GM19463 (cell line): ENCODE measurements at regions not wholly inside any gene's neighbourhood (a gene's known extent, or its start where the extent isn't known, plus 50 kb on each side); places are given as distances from the start of the nearest gene placed in this dataset.

ENCODE experiments used
- ATAC-seq: cut with Tn5 transposase; IDR thresholded peaks from one replicate; pipeline ENCODE4 v1.9.1; 2021; ENCODE audit warnings: mild to moderate bottlenecking, moderate library complexity; ENCODE audit not compliant: unreplicated experiment

- no peak for ATAC-seq
Observed at GRCh38 chr5:61943713-61944112, 362.3 kb upstream of the KIF2A start.

- no peak for ATAC-seq
Observed at GRCh38 chr5:61948151-61948550, 357.9 kb upstream of the KIF2A start.

DNA sequence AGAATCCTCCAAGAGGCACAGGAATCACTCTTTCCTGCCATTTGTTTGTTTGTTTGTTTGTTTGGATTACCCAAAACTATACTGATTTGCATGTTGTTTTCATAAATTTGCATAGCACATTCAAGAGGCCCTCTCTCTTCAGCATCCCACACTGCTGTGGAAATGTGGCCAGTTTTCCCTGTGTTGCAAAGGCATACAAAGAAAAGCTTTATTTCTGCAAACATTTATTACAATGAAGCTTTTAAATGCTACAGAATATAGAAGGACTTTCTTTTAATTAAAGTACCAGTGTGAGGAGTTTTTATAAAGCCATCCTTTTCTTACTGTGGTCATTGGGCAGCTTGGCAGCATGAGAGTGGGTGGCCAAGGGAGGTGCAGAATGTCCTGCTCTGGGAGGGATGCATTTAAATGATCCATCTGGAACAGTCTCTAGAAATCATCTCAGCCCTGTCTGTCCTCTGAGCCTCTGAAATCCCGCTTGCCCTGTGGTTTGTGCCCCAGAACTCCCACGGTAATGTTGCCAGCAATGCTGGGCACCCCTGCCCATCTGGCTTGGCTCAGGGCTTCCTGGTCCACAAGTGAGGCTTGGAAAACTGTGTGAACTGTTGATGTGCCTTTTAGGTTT, 356.8 kb upstream of the KIF2A start:
- ATAC-seq, result no peak

GRCh38 chr5:61949679-61950435, 356.1 kb upstream of the KIF2A start:
- no peak for ATAC-seq

DNA sequence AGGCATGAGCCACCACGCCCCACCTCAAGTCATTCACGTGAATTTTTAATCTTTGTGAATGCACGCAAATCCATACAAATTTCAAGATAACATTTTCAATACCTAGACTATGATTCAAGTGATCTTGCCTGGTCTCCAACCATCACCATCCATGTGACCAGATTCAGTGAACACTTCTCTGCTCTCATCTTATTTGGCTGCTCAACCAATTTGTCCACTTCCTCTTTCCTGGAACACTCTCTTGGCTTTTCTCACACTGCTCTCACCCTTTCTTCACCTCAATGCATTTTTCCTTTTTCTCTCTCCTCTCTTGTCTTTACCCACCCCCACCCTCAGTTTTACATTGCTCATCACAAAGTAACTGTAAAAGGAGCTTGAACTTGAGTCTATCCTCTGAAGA, 354.7 kb upstream of the KIF2A start:
- no peak for ATAC-seq

- no peak for ATAC-seq
Observed at GRCh38 chr5:61953913-61954312, 352.1 kb upstream of the KIF2A start.

DNA sequence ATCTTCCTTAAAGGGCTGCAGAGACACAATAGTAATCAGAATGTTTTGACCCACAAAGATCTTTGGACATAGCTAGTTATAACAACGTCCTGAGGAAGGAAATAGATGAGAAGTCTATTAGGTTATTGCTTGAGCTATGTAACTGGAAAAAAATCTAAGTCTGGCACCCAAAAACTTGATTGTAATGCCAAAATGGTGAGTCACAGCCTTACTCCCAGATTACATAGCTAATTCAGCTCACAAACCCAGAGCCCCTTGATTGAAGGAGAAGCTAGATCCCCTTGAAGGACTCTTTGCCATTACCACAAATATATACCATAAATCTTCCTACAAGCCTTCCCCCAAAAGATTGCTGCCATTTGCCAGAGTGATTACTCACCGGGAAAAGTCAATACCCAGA, 341.8 kb upstream of the KIF2A start:
- no peak for ATAC-seq

- ATAC-seq, result no peak
Observed at GRCh38 chr5:61965069-61965468, 340.9 kb upstream of the KIF2A start.

GRCh38 chr5:61965490-61965889, 340.5 kb upstream of the KIF2A start:
- ATAC-seq, result no peak

DNA sequence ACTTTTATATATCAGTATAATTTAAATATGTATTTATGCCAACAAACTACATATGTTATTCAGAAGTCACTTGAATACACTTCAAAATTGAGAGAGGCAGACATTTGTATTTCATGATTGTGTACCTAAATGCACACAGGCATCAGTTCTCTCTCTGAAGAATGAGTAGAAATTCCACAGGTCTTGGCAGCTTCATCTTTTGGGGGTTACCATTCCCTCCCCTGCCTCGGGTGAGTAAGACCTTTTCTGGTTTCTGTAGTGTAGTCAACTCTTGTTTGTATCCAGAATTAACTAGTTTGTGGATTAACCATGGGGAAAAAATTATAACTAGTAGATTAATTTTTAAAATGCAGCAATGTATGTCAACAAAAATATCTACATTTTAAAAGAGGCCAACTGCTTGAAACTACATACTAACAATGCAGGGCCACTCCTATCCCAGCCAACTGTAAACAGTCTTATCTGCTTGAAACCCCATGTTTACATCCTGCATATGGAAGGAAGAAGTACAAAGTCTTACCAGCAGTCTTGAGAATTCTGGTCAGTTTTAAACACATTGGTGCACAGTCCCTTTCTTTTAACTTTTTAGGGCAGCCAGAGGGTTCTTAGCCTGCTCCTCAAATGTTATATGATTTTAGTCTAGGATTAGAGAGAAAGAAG, 339.6 kb upstream of the KIF2A start:
- no peak for ATAC-seq

DNA sequence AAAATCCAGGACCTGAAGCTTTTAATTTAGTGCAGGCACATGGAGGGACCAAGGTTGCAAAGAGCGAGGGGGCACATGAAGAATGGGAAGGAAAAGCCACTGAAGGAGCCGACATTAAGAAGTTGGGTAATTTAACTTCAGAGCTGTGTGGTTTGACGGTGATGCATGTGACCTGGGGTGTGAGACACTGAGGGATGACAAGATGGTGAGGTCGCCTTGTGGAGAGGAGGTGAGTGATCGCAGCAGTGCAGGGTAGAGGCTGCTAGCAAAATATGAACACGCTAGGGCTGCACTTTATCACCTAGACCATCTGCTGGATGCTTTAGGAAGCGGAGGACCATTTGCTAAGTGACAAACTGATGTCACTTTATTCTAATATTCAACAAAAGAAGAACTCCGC, 339.0 kb upstream of the KIF2A start:
- ATAC-seq, result no peak

DNA sequence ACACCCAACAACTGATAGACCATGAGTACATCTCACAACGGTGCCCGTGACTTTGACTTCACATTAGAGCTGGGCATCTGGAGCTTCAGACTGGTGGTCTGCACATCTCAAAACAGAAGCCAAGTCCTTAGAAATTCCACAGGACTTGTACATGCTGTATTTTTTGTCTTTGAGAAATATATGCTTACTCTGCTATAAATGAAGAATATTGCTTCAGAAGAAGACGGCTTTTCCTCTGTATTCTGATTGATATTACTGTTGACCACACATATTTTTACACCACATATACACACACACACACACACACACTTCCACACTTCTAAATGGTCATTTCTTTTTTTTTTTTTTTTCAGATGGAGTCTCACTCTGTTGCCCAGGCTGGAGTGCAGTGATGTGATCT, 338.3 kb upstream of the KIF2A start:
- no peak for ATAC-seq

DNA sequence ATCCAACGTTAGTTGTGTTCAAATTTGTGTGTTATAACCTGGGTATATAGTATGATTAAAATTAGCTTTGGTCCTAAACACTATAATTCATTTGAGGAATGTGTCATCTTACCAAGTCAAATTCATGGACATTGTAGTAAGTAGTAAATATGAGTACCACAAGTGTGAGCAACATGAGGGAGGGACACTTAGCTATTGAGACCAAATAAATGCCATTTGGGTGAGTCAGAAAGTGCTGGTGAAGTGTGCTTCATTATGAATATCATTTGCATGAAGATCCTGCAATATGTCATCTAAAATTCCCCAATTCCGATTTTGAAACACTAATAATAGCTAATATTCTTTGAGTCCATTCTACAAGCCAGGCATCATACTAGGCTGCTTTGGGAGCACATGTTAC, 336.7 kb upstream of the KIF2A start:
- no peak for ATAC-seq

GRCh38 chr5:61969755-61970154, 336.3 kb upstream of the KIF2A start:
- ATAC-seq, result no peak

DNA sequence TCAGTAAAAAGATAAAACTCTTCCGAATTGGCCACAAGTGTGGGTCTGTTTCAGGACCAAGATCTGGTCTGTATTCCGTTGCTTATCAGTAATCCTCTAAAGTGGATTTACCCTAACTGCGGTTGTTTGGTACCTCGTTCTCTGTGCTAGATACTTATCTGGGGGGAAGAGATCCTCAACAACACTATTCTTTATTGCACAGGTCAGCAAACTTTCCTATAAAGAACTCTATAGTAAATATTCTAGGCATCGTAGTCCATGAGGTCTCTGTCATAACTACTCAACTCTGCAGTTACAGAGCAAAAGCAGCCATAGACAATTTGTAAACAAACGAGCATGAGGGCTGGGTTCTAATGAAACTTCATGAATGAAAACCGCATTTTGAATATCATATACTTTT, 335.8 kb upstream of the KIF2A start:
- ATAC-seq, result no peak

- peak; percentile 70 for ATAC-seq
Observed at GRCh38 chr5:61974680-61975079, 331.3 kb upstream of the KIF2A start.

GRCh38 chr5:61981886-61982285, 324.1 kb upstream of the KIF2A start:
- no peak for ATAC-seq

- ATAC-seq, result no peak
Observed at GRCh38 chr5:61991430-61991829, 314.6 kb upstream of the KIF2A start.

DNA sequence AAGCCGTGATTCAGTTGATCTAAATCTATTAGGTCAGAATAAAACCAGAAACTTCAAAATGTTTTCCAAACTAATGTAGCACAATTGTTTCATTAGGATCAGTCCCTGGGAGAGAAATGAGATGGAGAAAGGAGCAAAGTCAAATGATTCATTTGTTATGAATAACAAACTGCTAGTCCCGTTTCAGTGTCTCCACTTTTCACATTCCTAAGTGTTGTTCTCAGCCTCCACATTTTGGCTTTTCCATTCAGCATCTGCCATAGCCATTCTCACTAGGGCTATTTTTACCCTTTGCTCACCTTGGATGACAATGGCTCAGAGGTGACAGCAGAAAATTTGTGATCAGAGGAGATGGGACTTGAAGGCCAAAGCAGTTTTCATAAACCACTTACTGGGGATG, 314.1 kb upstream of the KIF2A start:
- ATAC-seq, result no peak

DNA sequence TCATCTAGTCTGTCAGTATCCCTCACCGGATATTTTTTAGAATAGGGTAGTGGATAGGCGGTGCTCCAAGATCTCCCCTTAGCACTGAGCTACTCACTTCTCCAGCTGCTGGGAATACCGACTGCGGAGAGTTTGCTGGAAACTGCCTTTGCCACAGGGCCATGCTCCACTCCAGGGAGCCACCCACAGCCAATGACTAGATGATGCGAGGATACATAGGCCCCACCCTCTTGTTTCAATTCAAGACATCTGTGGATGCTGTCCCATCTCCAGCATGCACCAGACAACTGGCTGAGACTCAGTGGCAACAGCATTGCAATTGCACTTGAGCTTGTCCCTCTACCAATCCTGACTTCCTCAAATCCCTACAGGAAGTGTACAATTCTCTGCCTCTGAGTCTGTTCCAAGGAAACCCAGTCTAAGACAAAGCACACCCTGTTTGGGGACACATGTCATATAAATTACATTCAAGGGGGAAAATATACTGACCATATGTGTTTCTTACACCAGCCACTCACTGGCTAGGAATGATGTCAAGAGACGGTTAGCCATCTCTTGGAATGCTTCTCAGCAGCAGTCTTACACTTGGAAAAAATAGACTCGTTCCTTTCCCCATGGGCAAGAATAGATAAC, 312.6 kb upstream of the KIF2A start:
- ATAC-seq, result no peak

- ATAC-seq, result no peak
Observed at GRCh38 chr5:61994171-61994570, 311.8 kb upstream of the KIF2A start.

DNA sequence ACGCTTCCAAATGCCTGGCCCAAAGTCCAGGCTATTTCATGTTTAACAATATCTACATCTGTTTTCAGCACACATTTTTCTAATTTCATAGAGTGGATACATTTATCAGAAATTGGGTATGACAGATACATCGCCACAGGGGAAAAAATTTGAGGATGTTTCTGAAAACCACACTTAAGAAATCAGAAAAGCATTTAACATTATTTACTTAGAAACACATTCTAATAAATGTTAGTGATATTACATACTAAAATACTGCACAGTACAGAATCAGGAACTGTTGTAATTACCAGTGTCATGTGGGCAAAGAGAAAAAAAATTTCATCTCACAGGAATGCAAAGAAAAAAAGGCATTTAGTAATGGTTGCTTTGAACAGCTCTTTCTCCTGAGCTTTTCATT, 310.5 kb upstream of the KIF2A start:
- no peak for ATAC-seq
